ENCODE measurements at regions not wholly inside any gene's neighbourhood (a gene's known extent, or its start where the extent isn't known, plus 50 kb on each side); places are given as distances from the start of the nearest gene placed in this dataset.

GRCh38 chr10:130388746-130389145, 252.6 kb downstream of the GLRX3 start:
- no peaks in the 10 kb centered on the region for H3K9me3 ChIP-seq
- in situ Hi-C loops (cut with MboI; ENCODE audit: low sequenced_read_pairs in 4 of 4) (no loop called here), intact Hi-C loops (cut with DNase I; ENCODE audit: low total_unique reads) (no loop called here)
- no peaks in the 10 kb centered on the region for H3K27me3 ChIP-seq
- TF ChIP-seq CTCF (IDR thresholded peaks at IDR 0.05 in 4 of 5, conservative IDR thresholded peaks at IDR 0.05 in 1 of 5) (no peak), POLR2A (IDR thresholded peaks at IDR 0.05) (no peak)
- ATAC-seq (no peak), DNase-seq (no peak)
- no peaks in the 10 kb centered on the region for H3K36me3 ChIP-seq
- no peak overlapping the region for H3K27ac ChIP-seq
- no peaks in the 10 kb centered on the region for H3K4me1 ChIP-seq
- no peak overlapping the region for H3K4me3 ChIP-seq

GRCh38 chr10:130389906-130390305, 253.7 kb downstream of the GLRX3 start:
- TF ChIP-seq POLR2A (IDR thresholded peaks at IDR 0.05) (no peak), CTCF (IDR thresholded peaks at IDR 0.05 in 4 of 5, conservative IDR thresholded peaks at IDR 0.05 in 1 of 5) (no peak)
- ATAC-seq (no peak), DNase-seq (no peak)
- no peaks in the 10 kb centered on the region for H3K4me1 ChIP-seq
- in situ Hi-C loops (cut with MboI; ENCODE audit: low sequenced_read_pairs in 4 of 4) (no loop called here), intact Hi-C loops (cut with DNase I; ENCODE audit: low total_unique reads) (no loop called here)
- H3K9me3 ChIP-seq = no peaks in the 10 kb centered on the region
- no peaks in the 10 kb centered on the region for H3K27me3 ChIP-seq
- H3K4me3 ChIP-seq = no peak overlapping the region
- no peaks in the 10 kb centered on the region for H3K36me3 ChIP-seq
- H3K27ac ChIP-seq = no peak overlapping the region

- DNase-seq (no peak), ATAC-seq (no peak)
- Histone ChIP-seq H3K36me3 (no peaks in the 10 kb centered on the region), H3K4me3 (no peak overlapping the region), H3K27ac (no peak overlapping the region), H3K9me3 (no peaks in the 10 kb centered on the region), H3K4me1 (no peaks in the 10 kb centered on the region), H3K27me3 (no peaks in the 10 kb centered on the region)
- intact Hi-C loops (cut with DNase I; ENCODE audit: low total_unique reads) = no loop called here
- in situ Hi-C loops (cut with MboI; ENCODE audit: low sequenced_read_pairs in 4 of 4) = no loop called here
- TF ChIP-seq POLR2A (IDR thresholded peaks at IDR 0.05) (no peak), CTCF (IDR thresholded peaks at IDR 0.05 in 4 of 5, conservative IDR thresholded peaks at IDR 0.05 in 1 of 5) (no peak)
Measured at GRCh38 chr10:130392031-130392430, 255.8 kb downstream of the GLRX3 start.

GRCh38 chr10:130393342-130393741, 257.2 kb downstream of the GLRX3 start:
- ATAC-seq (no peak), DNase-seq (no peak)
- no peak overlapping the region for H3K27ac ChIP-seq
- no peak overlapping the region for H3K4me3 ChIP-seq
- H3K4me1 ChIP-seq = no peaks in the 10 kb centered on the region
- H3K9me3 ChIP-seq = no peaks in the 10 kb centered on the region
- intact Hi-C loops (cut with DNase I; ENCODE audit: low total_unique reads) (no loop called here), in situ Hi-C loops (cut with MboI; ENCODE audit: low sequenced_read_pairs in 4 of 4) (no loop called here)
- H3K36me3 ChIP-seq = no peaks in the 10 kb centered on the region
- no peaks in the 10 kb centered on the region for H3K27me3 ChIP-seq
- TF ChIP-seq POLR2A (IDR thresholded peaks at IDR 0.05) = no peak
- TF ChIP-seq CTCF (IDR thresholded peaks at IDR 0.05 in 4 of 5, conservative IDR thresholded peaks at IDR 0.05 in 1 of 5) = no peak

- Histone ChIP-seq H3K27me3 (no peaks in the 10 kb centered on the region), H3K4me1 (no peaks in the 10 kb centered on the region), H3K4me3 (no peak overlapping the region), H3K36me3 (no peaks in the 10 kb centered on the region), H3K27ac (no peak overlapping the region), H3K9me3 (no peaks in the 10 kb centered on the region)
- TF ChIP-seq POLR2A (IDR thresholded peaks at IDR 0.05) (no peak), CTCF (IDR thresholded peaks at IDR 0.05 in 4 of 5, conservative IDR thresholded peaks at IDR 0.05 in 1 of 5) (no peak)
- DNase-seq = no peak
- no peak for ATAC-seq
- intact Hi-C loops (cut with DNase I; ENCODE audit: low total_unique reads) = no loop called here
- in situ Hi-C loops (cut with MboI; ENCODE audit: low sequenced_read_pairs in 4 of 4) = no loop called here
Measured at GRCh38 chr10:130394832-130395231, 258.6 kb downstream of the GLRX3 start.
